Activated CD4-positive, alpha-beta memory T cell treated with anti-CD3 and anti-CD28 coated beads for 36 hours (primary cell): ENCODE measurements at regions not wholly inside any gene's neighbourhood (a gene's known extent, or its start where the extent isn't known, plus 50 kb on each side); places are given as distances from the start of the nearest gene placed in this dataset.

Experiments
- CTCF ChIA-PET: fragments of 350-600 bp; sonication (Branson Sonifier 250); formaldehyde crosslinking; loops from one replicate; lab custom pipeline; 2021; ENCODE audit warnings: antibody characterized with exemption, inconsistent platforms; lab: Charles Lee
- POLR2A ChIA-PET: fragments of 350-600 bp; sonication (Branson Sonifier 250); formaldehyde crosslinking; loops from one replicate; lab custom pipeline; 2021; ENCODE audit warnings: antibody characterized with exemption; lab: Charles Lee
- DNase-seq: peaks from one replicate; pipeline ENCODE4 v3.0.0-alpha.2; 2020
- H3K27ac Mint-ChIP-seq: one replicate; pipeline ENCODE4 v1.8.0; 2021; ENCODE audit warnings: mixed read lengths
- H3K27me3 Mint-ChIP-seq: one replicate; pipeline ENCODE4 v1.8.0; 2021; ENCODE audit warnings: mixed read lengths
- H3K36me3 Mint-ChIP-seq: one replicate; pipeline ENCODE4 v1.8.0; 2021; ENCODE audit warnings: mixed read lengths
- H3K4me1 Mint-ChIP-seq: one replicate; pipeline ENCODE4 v1.8.0; 2021; ENCODE audit warnings: low read depth, mixed read lengths
- H3K4me3 Mint-ChIP-seq: one replicate; pipeline ENCODE4 v1.8.0; 2021; ENCODE audit warnings: mild to moderate bottlenecking, mixed read lengths
- H3K9me3 Mint-ChIP-seq: one replicate; pipeline ENCODE4 v1.8.0; 2021; ENCODE audit warnings: mixed read lengths
- intact Hi-C: fragments of 100-400 bp; cut with micrococcal nuclease; formaldehyde crosslinking; loops from one replicate; pipeline ENCODE4 v1.15.1; 2023

GRCh38 chr17:13372432-13372831, 229.3 kb downstream of the HS3ST3A1 start:
- Mint-ChIP-seq H3K27ac (no peak overlapping the region), H3K36me3 (no peaks in the 10 kb centered on the region), H3K27me3 (peaks cover 5% of the 10 kb centered on the region), H3K9me3 (no peaks in the 10 kb centered on the region), H3K4me3 (no peak overlapping the region), H3K4me1 (no peaks in the 10 kb centered on the region)
- intact Hi-C loops, result no loop called here
- no peak for DNase-seq
- ChIA-PET POLR2A (no interaction called here), CTCF (no interaction called here)

GRCh38 chr17:13367154-13367553, 234.6 kb downstream of the HS3ST3A1 start:
- intact Hi-C loops, result no loop called here
- Mint-ChIP-seq H3K36me3 (no peaks in the 10 kb centered on the region), H3K4me1 (no peaks in the 10 kb centered on the region), H3K27ac (no peak overlapping the region), H3K4me3 (no peak overlapping the region), H3K9me3 (no peaks in the 10 kb centered on the region), H3K27me3 (peaks cover 4% of the 10 kb centered on the region)
- CTCF ChIA-PET, result no interaction called here
- DNase-seq, result no peak
- POLR2A ChIA-PET, result no interaction called here

DNA sequence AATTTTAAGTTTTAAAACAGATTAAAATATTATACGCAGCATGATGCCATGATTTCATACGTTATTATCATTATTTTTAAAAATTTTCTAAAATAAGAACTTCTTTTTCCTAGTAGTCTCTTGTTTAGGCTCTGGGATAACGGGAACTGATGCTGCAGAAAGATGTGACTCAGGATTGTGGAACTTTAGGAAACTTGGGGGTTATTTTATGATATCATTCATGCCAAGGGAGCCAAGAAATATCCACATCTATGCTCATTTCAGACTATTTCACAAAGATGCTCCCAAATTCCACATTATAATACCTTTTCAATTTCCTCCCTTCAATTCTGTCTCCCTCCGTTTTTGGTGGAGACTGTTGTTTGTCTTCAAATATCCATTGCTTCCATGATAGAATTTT, 236.4 kb downstream of the HS3ST3A1 start:
- DNase-seq, result no peak
- intact Hi-C loops, result no loop called here
- ChIA-PET CTCF (no interaction called here), POLR2A (no interaction called here)
- no peaks in the 10 kb centered on the region for H3K4me1 Mint-ChIP-seq
- no peak overlapping the region for H3K27ac Mint-ChIP-seq
- H3K36me3 Mint-ChIP-seq, result no peaks in the 10 kb centered on the region
- no peaks in the 10 kb centered on the region for H3K9me3 Mint-ChIP-seq
- no peak overlapping the region for H3K4me3 Mint-ChIP-seq
- no peaks in the 10 kb centered on the region for H3K27me3 Mint-ChIP-seq

- intact Hi-C loops, result no loop called here
- ChIA-PET POLR2A (no interaction called here), CTCF (no interaction called here)
- Mint-ChIP-seq H3K4me3 (no peak overlapping the region), H3K36me3 (no peaks in the 10 kb centered on the region), H3K27me3 (no peaks in the 10 kb centered on the region), H3K4me1 (no peaks in the 10 kb centered on the region), H3K9me3 (no peaks in the 10 kb centered on the region), H3K27ac (no peak overlapping the region)
- no peak for DNase-seq
Measured at GRCh38 chr17:13363771-13364170, 238.0 kb downstream of the HS3ST3A1 start.

- Mint-ChIP-seq H3K36me3 (no peaks in the 10 kb centered on the region), H3K4me1 (no peaks in the 10 kb centered on the region), H3K27me3 (no peaks in the 10 kb centered on the region), H3K9me3 (no peaks in the 10 kb centered on the region), H3K4me3 (no peak overlapping the region), H3K27ac (no peak overlapping the region)
- CTCF ChIA-PET, result no interaction called here
- DNase-seq, result no peak
- POLR2A ChIA-PET, result no interaction called here
- intact Hi-C loops, result no loop called here
Measured at GRCh38 chr17:13362341-13363122, 239.2 kb downstream of the HS3ST3A1 start.

- H3K4me1 Mint-ChIP-seq, result no peaks in the 10 kb centered on the region
- POLR2A ChIA-PET, result no interaction called here
- no peak for DNase-seq
- H3K36me3 Mint-ChIP-seq, result no peaks in the 10 kb centered on the region
- no peaks in the 10 kb centered on the region for H3K9me3 Mint-ChIP-seq
- no peak overlapping the region for H3K27ac Mint-ChIP-seq
- H3K27me3 Mint-ChIP-seq, result no peaks in the 10 kb centered on the region
- H3K4me3 Mint-ChIP-seq, result no peak overlapping the region
- intact Hi-C loops, result no loop called here
- CTCF ChIA-PET, result interaction anchor here (0.6 to 0.9 kb wide), 2 partner anchors 68 to 115 kb away, joined by 3 read pairs; no protein-coding TSS in a partner anchor
Measured at GRCh38 chr17:13359774-13360173, 242.0 kb downstream of the HS3ST3A1 start.

DNA sequence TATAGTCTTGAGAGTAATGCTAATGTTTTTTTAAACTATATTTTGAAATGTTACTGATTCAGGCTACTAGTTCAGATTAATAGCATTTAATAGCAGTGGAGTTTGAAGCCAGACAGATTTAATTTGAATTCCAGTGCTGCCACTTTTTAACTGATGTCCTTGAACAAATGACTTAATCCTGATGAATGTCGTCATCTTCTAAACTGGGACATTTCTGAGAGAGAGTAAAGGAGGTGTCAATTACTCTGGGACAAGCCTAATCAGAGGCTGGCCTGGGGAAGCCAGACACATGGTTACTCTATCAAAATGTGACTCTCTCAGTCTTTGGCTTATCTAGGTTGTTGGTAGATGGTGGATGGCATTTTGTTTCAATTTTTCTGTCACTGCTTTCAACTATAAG, 246.7 kb downstream of the HS3ST3A1 start:
- Mint-ChIP-seq H3K9me3 (no peaks in the 10 kb centered on the region), H3K27ac (no peak overlapping the region), H3K4me1 (no peaks in the 10 kb centered on the region), H3K4me3 (no peak overlapping the region), H3K27me3 (peaks cover 8% of the 10 kb centered on the region), H3K36me3 (no peaks in the 10 kb centered on the region)
- intact Hi-C loops, result no loop called here
- CTCF ChIA-PET, result no interaction called here
- POLR2A ChIA-PET, result no interaction called here
- no peak for DNase-seq

DNA sequence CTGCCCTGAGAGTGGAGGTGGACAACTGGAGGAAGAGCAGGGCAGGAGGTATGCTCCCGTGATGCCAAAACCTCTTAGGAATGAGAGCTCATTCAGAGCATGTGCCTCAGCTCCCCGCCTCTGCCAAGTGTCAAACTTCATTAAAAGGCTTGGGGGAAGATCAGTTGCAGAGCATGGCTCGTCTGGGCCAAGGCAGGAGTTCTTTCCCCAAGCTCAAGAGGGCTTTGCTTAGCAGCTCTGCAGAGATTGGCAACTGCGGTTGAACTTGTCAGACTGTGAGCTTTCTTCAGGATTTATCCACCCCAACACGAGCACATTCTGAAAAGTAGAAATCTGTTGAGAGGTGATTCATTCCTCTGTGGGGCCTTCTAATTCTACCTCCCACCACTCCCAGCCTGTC, 248.1 kb downstream of the HS3ST3A1 start:
- peaks cover 8% of the 10 kb centered on the region for H3K27me3 Mint-ChIP-seq
- no peaks in the 10 kb centered on the region for H3K9me3 Mint-ChIP-seq
- ChIA-PET CTCF (no interaction called here), POLR2A (no interaction called here)
- H3K36me3 Mint-ChIP-seq, result no peaks in the 10 kb centered on the region
- no peak for DNase-seq
- no peak overlapping the region for H3K4me3 Mint-ChIP-seq
- intact Hi-C loops, result no loop called here
- no peak overlapping the region for H3K27ac Mint-ChIP-seq
- no peaks in the 10 kb centered on the region for H3K4me1 Mint-ChIP-seq

- POLR2A ChIA-PET, result no interaction called here
- H3K36me3 Mint-ChIP-seq, result no peaks in the 10 kb centered on the region
- H3K9me3 Mint-ChIP-seq, result no peaks in the 10 kb centered on the region
- intact Hi-C loops, result no loop called here
- peaks cover 8% of the 10 kb centered on the region for H3K27me3 Mint-ChIP-seq
- CTCF ChIA-PET, result no interaction called here
- H3K4me3 Mint-ChIP-seq, result no peak overlapping the region
- no peak overlapping the region for H3K27ac Mint-ChIP-seq
- no peak for DNase-seq
- no peaks in the 10 kb centered on the region for H3K4me1 Mint-ChIP-seq
Measured at GRCh38 chr17:13352747-13353415, 248.8 kb downstream of the HS3ST3A1 start.

DNA sequence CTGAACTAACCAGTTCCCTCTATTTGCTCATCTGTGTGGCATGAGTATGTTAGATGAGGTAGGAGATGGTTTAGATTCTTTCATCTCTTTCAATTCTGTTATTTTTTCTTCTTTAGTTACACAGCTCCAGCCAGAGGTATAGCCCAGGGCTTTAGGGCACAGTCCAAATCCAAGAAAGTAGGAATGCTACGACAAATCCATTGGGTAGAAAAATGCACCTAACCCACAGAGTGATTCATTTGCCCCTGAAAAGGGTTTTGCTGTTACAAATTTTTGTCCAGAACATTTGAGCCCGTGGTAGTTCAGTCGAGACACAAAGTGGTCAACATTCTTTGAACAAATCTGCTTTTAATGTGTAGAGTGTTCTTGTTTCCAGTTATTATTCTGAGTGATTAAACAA, 250.7 kb downstream of the HS3ST3A1 start:
- Mint-ChIP-seq H3K4me3 (no peak overlapping the region), H3K9me3 (peaks cover 6% of the 10 kb centered on the region), H3K27ac (no peak overlapping the region), H3K4me1 (peaks cover 15% of the 10 kb centered on the region), H3K36me3 (no peaks in the 10 kb centered on the region), H3K27me3 (peaks cover 8% of the 10 kb centered on the region)
- ChIA-PET POLR2A (no interaction called here), CTCF (no interaction called here)
- intact Hi-C loops, result no loop called here
- no peak for DNase-seq

DNA sequence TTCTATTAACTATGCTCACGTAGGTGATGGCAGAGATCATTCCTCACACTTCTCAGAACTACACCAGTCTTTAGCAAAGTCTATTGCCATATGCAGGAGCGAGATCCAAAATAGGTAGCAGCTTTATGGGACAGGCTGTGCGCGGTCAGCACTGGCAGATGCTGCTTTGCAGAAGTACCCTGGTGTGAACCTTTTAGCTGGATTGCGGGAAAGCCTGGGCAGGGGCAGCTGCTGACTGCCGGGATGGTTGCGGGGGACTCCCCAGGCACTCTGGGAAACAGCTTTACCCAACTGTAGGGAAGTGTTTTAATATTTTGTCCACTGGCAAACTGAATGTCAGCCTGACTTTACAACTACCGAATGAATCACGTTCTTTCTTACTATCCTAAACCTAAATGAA, 251.3 kb downstream of the HS3ST3A1 start:
- Mint-ChIP-seq H3K9me3 (peaks cover 6% of the 10 kb centered on the region), H3K4me3 (no peak overlapping the region), H3K4me1 (peaks cover 16% of the 10 kb centered on the region), H3K36me3 (no peaks in the 10 kb centered on the region), H3K27ac (no peak overlapping the region), H3K27me3 (peaks cover 8% of the 10 kb centered on the region)
- ChIA-PET POLR2A (no interaction called here), CTCF (no interaction called here)
- intact Hi-C loops, result no loop called here
- no peak for DNase-seq

- CTCF ChIA-PET, result no interaction called here
- POLR2A ChIA-PET, result no interaction called here
- Mint-ChIP-seq H3K4me3 (no peak overlapping the region), H3K4me1 (peaks cover 16% of the 10 kb centered on the region), H3K9me3 (peaks cover 6% of the 10 kb centered on the region), H3K27ac (peak overlapping the region; percentile 38), H3K27me3 (peaks cover 9% of the 10 kb centered on the region), H3K36me3 (no peaks in the 10 kb centered on the region)
- intact Hi-C loops, result loop anchor here (5.0 kb wide), 2 partner anchors 330 to 955 kb away; partner anchors contain the start of genes ELAC2 and HS3ST3B1
- DNase-seq, result peak; percentile 58
Measured at GRCh38 chr17:13346996-13347762, 254.6 kb downstream of the HS3ST3A1 start.
